IPS DF 4.7 (cell line): ENCODE measurements at regions not wholly inside any gene's neighbourhood (a gene's known extent, or its start where the extent isn't known, plus 50 kb on each side); places are given as distances from the start of the nearest gene placed in this dataset.

ENCODE experiments used
- DNase-seq: peaks from one replicate; pipeline ENCODE4 v3.0.0-alpha.2; 2013; ENCODE audit warnings: low spot score; ENCODE audit errors: extremely low read depth

DNA sequence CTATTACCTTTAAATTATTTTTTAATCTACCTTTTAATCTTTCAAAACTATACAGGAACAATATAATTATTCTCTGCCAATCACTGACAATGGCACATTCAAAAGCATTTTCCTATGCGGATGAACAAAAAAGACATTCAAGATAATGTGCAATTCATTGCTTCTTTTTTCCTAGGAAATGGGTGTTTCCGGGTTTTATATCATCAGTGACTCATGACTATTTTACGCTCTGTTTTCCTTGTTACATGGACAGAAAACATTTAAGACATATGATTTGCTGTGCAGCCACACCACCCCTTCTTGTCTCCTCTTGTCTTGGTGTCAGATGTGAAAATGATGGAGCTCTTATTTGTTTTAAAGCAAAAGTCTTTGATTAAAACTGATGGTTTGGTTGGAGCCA is 184.7 kb upstream of the LINC00305 start:
- DNase-seq = no peak

DNA sequence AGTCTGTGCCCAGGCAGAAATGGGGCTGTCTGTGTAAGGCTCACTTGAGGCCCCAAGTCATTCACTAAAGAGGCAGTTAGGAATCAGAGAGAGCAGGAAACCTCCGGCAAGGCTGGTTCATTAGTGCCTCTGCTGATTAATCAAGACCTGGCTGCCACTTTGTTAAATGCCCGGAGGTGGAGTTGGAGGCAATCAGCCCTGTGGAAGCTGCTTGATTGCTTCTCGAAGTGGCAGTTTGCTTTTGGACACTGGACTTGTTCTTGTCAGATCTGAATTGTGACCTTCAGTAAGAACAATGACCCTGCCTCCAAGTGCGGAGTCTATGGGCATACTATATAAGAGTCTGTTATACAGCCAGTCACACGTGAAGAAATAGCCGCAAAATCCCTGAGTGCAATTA is 183.9 kb upstream of the LINC00305 start:
- no peak for DNase-seq

DNA sequence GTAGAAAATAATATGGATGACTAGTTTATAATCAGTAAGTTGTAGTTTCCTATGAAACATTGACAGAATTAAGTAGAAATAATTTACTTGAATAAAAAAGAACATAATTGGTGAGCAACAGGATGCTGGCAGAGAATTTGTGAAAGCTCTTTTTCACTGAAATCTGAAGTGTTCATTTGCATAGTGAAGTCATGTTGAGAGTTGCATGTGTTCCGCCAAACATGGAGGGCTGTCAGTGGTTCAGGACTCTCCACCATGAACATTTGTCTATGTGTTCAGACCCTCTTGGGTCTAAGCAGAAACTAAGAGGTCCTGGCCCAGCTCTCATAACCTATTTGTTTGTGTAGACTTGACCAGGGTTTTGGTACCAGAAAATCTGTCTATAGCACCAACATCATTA is 182.5 kb upstream of the LINC00305 start:
- no peak for DNase-seq

GRCh38 chr18:64330931-64331330 is 182.0 kb upstream of the LINC00305 start:
- no peak for DNase-seq

- DNase-seq = peak; percentile 22
Measured at GRCh38 chr18:64330161-64330560, 181.3 kb upstream of the LINC00305 start.

- DNase-seq = no peak
Measured at GRCh38 chr18:64322189-64322588, 173.3 kb upstream of the LINC00305 start.

DNA sequence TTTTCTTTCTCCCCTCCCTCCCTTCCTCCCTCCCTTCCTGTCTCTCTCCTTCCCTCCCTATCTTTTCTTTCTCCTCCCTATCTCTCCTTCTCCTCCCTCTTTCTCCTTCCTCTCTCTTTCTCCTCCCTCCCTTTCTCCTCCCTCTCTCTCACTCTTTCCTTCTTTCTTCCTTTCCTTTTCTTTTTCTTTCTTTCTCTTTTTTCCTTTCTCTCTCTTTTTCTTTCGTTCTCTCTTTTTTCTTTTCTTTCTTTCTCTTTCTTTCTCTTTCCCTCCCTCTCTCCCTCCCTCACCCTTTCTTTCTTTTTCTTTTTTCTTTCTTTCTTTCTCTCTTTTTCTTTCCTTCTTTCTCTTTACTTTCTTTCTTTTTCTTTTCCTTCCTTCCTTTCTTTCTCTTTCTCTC is 169.7 kb upstream of the LINC00305 start:
- no peak for DNase-seq

DNA sequence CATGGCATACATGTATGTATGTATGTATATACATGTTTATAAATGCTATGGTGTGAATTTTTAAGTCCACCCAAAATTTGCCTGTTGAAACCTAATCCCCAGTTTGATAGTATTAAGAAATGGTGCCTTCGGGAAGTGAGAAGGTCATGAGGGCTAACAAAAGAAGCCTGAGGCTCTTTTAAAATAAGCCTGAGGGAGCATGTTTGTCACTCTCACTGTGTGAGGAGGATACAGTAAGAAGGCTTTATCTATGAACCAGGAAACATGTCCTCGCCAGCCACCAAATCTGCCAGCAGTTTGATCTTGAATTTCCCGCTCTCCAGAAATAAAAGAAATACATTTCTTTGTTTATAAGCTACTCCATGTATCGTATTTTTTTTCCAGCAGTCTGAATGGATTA is 163.0 kb upstream of the LINC00305 start:
- no peak for DNase-seq

DNA sequence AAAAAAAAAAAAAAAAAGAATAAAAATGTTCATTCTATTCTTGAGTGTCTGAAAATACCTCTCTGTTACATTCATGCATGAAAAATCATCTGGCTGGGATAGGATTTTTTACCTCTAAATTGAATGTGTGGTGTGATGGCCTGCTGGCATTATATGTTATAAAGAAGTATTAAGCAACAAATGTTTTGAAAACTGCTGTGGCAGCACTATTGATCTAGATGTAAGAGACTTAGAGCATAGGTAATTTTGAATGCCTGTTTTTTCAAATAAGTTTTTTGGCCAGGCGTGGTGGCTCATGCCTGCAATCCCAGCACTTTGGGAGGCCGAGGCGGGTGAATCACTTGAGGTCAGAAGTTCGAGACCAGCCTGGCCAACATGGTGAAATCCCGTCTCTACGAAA is 147.0 kb upstream of the LINC00305 start:
- DNase-seq = no peak

- DNase-seq = no peak
Measured at GRCh38 chr18:64294967-64295366, 146.1 kb upstream of the LINC00305 start.

DNA sequence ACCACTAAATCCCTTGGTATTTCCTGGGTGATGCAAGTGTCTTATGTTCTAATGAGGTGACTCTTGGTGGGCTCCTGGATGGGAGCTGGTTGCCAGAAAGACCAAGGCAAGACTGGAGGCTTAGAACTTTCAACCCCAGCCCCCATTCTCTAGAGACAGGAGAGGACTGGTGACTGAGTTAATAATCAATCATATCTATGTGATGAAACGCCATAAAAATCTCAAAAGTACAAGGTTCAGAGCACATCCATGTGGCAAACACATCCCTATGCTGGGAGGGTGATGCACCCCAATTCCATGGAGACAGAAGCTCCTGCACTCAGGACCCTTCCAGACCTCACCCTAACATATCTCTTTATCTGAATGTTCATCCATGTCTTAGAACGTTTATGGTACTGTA is 139.5 kb upstream of the LINC00305 start:
- no peak for DNase-seq

- DNase-seq = no peak
Measured at GRCh38 chr18:64287926-64288325, 139.0 kb upstream of the LINC00305 start.

- no peak for DNase-seq
Measured at GRCh38 chr18:64283059-64283458, 134.2 kb upstream of the LINC00305 start.

DNA sequence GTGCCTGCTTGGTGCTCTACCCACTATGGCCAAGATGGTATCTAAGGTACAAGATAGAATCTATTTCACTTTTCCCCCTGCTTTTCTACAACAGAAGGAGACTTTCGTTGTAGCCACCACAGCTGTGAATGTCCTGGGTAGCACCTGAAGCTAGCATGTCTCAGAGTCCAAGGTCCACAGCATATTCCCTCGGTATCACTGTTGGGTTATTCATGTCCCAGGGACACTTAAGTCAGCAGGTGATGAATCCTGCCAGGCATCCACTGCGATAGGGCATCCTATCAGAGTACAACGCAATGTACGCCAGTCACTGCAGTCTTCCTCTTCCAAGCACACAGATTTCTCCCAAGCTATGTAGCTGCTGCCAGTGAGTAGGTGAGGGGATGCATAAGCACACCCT is 129.1 kb upstream of the LINC00305 start:
- no peak for DNase-seq

GRCh38 chr18:64276311-64277090 is 127.6 kb upstream of the LINC00305 start:
- no peak for DNase-seq

- no peak for DNase-seq
Measured at GRCh38 chr18:64275593-64276300, 126.9 kb upstream of the LINC00305 start.

DNA sequence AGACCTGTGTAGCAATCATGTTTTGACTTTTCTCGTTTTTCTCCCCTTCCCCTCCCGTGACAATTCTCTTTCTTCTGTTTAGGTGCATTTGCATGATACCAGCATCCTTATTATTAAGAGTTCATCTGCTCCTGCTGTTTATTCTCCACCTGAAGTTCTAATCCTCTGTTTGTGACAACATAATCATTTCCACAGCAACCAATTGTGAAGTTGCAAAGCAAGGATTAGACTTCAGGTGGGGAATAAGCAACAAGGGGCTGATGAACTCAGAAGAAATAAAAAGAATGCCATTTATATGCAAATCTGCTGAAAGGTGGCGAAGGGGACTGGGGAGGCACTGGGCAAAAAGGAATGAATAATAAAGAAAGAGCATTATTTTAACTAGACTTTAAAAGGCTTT is 124.8 kb upstream of the LINC00305 start:
- peak; percentile 49 for DNase-seq

DNA sequence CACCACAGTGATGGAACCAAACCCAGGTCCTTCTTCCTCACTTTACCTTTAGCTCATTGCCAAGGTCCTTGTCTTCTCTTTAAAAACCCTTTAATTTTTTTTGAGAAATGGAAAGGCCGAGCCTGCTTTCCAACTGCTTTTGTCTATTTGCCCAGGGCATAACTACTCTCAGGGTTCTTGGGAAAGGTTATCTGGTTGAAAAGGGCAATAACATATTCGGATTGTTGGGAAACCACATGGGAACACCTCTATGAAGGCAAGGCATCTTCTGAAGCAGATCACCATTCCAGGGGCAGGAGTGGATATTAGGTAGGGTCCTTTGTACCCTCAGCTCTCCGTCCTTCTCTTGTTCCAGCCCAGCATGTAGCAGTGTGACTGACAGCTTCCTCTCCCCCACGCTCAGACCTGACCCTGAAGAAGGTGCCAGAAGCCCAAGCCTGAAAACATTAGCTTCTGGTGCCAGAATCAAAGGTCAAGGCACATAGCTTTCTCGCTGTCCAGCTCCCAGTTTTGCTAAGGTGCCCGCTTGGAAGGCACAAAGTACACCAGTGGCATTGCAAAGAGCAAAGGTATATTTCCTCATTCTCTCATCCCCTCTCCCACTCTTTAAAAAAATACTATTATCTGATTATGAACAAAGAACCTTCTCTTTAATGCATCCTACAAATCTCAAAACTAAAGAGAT is 123.2 kb upstream of the LINC00305 start:
- DNase-seq = no peak

DNA sequence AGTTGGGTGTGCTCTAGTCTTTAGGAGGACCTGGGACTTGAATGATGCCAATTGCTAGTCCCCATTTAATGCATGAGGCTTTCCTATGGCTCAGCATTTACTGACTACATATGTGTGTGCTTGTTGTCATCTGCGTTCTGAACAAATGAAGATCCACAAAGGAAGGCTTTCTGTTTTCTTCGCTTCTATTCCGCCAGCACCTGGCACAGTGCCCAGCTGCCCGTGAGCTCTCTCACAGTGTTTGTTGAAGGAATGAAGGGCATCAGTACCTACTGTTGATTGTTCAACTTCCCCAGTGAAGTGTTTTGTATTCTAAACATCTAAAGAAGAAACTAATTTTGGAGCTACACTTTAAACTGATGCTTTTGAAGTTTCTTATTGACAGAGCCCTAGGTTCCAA is 122.4 kb upstream of the LINC00305 start:
- no peak for DNase-seq

GRCh38 chr18:64270608-64271007 is 121.7 kb upstream of the LINC00305 start:
- DNase-seq = no peak

GRCh38 chr18:64270121-64270520 is 121.2 kb upstream of the LINC00305 start:
- no peak for DNase-seq

GRCh38 chr18:64264171-64264570 is 115.3 kb upstream of the LINC00305 start:
- DNase-seq = no peak
